ENCODE measurements at regions not wholly inside any gene's neighbourhood (a gene's known extent, or its start where the extent isn't known, plus 50 kb on each side); places are given as distances from the start of the nearest gene placed in this dataset.

GRCh38 chr22:25390297-25391240 is 171.1 kb downstream of the CRYBB2 start:
- Histone ChIP-seq H3K4me1 (no peaks in the 10 kb centered on the region), H3K4me3 (no peak overlapping the region)
- intact Hi-C loops (cut with DNase I), result no loop called here

GRCh38 chr22:25392584-25392983 is 171.9 kb upstream of the GRK3 start:
- no peak for TF ChIP-seq CTCF (IDR thresholded peaks at IDR 0.05)

More at GRCh38 chr22:25390297-25391240, 171.1 kb downstream of the CRYBB2 start:
- no peak for DNase-seq (ENCODE audit: low spot score in 2 of 2)
- H3K9me3 ChIP-seq, result no peaks in the 10 kb centered on the region
- no peak for TF ChIP-seq CTCF (IDR thresholded peaks at IDR 0.05)
- H3K36me3 ChIP-seq, result no peaks in the 10 kb centered on the region
- no peaks in the 10 kb centered on the region for H3K27me3 ChIP-seq
- no peak overlapping the region for H3K27ac ChIP-seq

GRCh38 chr22:25393121-25393805 is 171.2 kb upstream of the GRK3 start:
- intact Hi-C loops (cut with DNase I), result no loop called here
- no peaks in the 10 kb centered on the region for H3K27me3 ChIP-seq
- H3K4me3 ChIP-seq, result no peak overlapping the region
- DNase-seq (ENCODE audit: low spot score in 2 of 2), result no peak
- no peak overlapping the region for H3K27ac ChIP-seq
- H3K9me3 ChIP-seq, result no peaks in the 10 kb centered on the region
- H3K4me1 ChIP-seq, result no peaks in the 10 kb centered on the region
- no peaks in the 10 kb centered on the region for H3K36me3 ChIP-seq
- no peak for TF ChIP-seq CTCF (IDR thresholded peaks at IDR 0.05)

More at GRCh38 chr22:25392584-25392983, 171.9 kb upstream of the GRK3 start:
- Histone ChIP-seq H3K36me3 (no peaks in the 10 kb centered on the region), H3K27ac (no peak overlapping the region), H3K4me3 (no peak overlapping the region), H3K9me3 (no peaks in the 10 kb centered on the region), H3K4me1 (no peaks in the 10 kb centered on the region), H3K27me3 (no peaks in the 10 kb centered on the region)
- no peak for DNase-seq (ENCODE audit: low spot score in 2 of 2)
- intact Hi-C loops (cut with DNase I), result no loop called here

GRCh38 chr22:25395468-25395867 is 169.0 kb upstream of the GRK3 start:
- Histone ChIP-seq H3K27me3 (no peaks in the 10 kb centered on the region), H3K4me3 (no peak overlapping the region), H3K9me3 (no peaks in the 10 kb centered on the region), H3K27ac (no peak overlapping the region), H3K36me3 (no peaks in the 10 kb centered on the region), H3K4me1 (peaks cover 0 to under 1% of the 10 kb centered on the region in 2 donors)
- intact Hi-C loops (cut with DNase I), result no loop called here
- DNase-seq (ENCODE audit: low spot score in 2 of 2), result no peak
- TF ChIP-seq CTCF (IDR thresholded peaks at IDR 0.05), result no peak

GRCh38 chr22:25395915-25396314 is 168.6 kb upstream of the GRK3 start:
- Histone ChIP-seq H3K4me1 (peaks cover 0 to 5% of the 10 kb centered on the region in 2 donors), H3K27me3 (no peaks in the 10 kb centered on the region), H3K4me3 (no peak overlapping the region), H3K36me3 (no peaks in the 10 kb centered on the region), H3K27ac (no peak overlapping the region), H3K9me3 (no peaks in the 10 kb centered on the region)
- no peak for TF ChIP-seq CTCF (IDR thresholded peaks at IDR 0.05)
- DNase-seq (ENCODE audit: low spot score in 2 of 2), result no peak
- intact Hi-C loops (cut with DNase I), result no loop called here

All from ascending aorta (tissue), 2 donors.